CD4-positive, alpha-beta T cell treated with Interferon gamma for 1 hour (primary cell): ENCODE measurements at regions not wholly inside any gene's neighbourhood (a gene's known extent, or its start where the extent isn't known, plus 50 kb on each side); places are given as distances from the start of the nearest gene placed in this dataset.
"Not testable (repeated sequence)": the region's sequence is repeated elsewhere in the genome, so short reads cannot be mapped to it uniquely, and the experiment has no call there.

Experiments used
- DNase-seq: peaks from one replicate; pipeline ENCODE4 v3.0.0-alpha.2; 2020

GRCh38 chr2:87497700-87498099, 250.2 kb upstream of the PLGLB2 start:
- not testable (repeated sequence) for DNase-seq

- not testable (repeated sequence) for DNase-seq
These were observed 249.6 kb upstream of the PLGLB2 start for GRCh38 chr2:87498169-87498853.

- DNase-seq, result not testable (repeated sequence)
These were observed 249.0 kb upstream of the PLGLB2 start for GRCh38 chr2:87498854-87499238.

- DNase-seq, result not testable (repeated sequence)
These were observed 248.0 kb upstream of the PLGLB2 start for GRCh38 chr2:87499860-87500259.

GRCh38 chr2:87500421-87500820, 247.5 kb upstream of the PLGLB2 start:
- not testable (repeated sequence) for DNase-seq

- not testable (repeated sequence) for DNase-seq
These were observed 246.9 kb upstream of the PLGLB2 start for GRCh38 chr2:87500951-87501350.

GRCh38 chr2:87502948-87503347, 244.9 kb upstream of the PLGLB2 start:
- DNase-seq, result not testable (repeated sequence)

- not testable (repeated sequence) for DNase-seq
These were observed 242.6 kb upstream of the PLGLB2 start for GRCh38 chr2:87505239-87505638.

GRCh38 chr2:87505909-87506308, 242.0 kb upstream of the PLGLB2 start:
- DNase-seq, result not testable (repeated sequence)

- peak; percentile 77 for DNase-seq
These were observed 240.2 kb upstream of the PLGLB2 start for GRCh38 chr2:87507378-87508348.

GRCh38 chr2:87511195-87511778, 236.6 kb upstream of the PLGLB2 start:
- DNase-seq, result not testable (repeated sequence)

- not testable (repeated sequence) for DNase-seq
These were observed 234.9 kb upstream of the PLGLB2 start for GRCh38 chr2:87512864-87513530.

- DNase-seq, result not testable (repeated sequence)
These were observed 233.9 kb upstream of the PLGLB2 start for GRCh38 chr2:87514034-87514433.

GRCh38 chr2:87514515-87514914, 233.4 kb upstream of the PLGLB2 start:
- not testable (repeated sequence) for DNase-seq

GRCh38 chr2:87515226-87515625, 232.7 kb upstream of the PLGLB2 start:
- peak; percentile 33 for DNase-seq

GRCh38 chr2:87515875-87516274, 232.0 kb upstream of the PLGLB2 start:
- DNase-seq, result not testable (repeated sequence)

- DNase-seq, result not testable (repeated sequence)
These were observed 231.4 kb upstream of the PLGLB2 start for GRCh38 chr2:87516369-87516967.

- peak; percentile 15 for DNase-seq
These were observed 230.4 kb upstream of the PLGLB2 start for GRCh38 chr2:87517438-87517837.

GRCh38 chr2:87518066-87518465, 229.8 kb upstream of the PLGLB2 start:
- DNase-seq, result not testable (repeated sequence)

GRCh38 chr2:87518547-87518946, 229.3 kb upstream of the PLGLB2 start:
- DNase-seq, result not testable (repeated sequence)

GRCh38 chr2:87519158-87520011, 228.5 kb upstream of the PLGLB2 start:
- DNase-seq, result not testable (repeated sequence)
